GM18867 (cell line): ENCODE measurements at regions not wholly inside any gene's neighbourhood (a gene's known extent, or its start where the extent isn't known, plus 50 kb on each side); places are given as distances from the start of the nearest gene placed in this dataset.
A peak's percentile ranks its signal among the peaks of the same experiment; 100 is the strongest.

Source experiments
- ATAC-seq: cut with Tn5 transposase; IDR thresholded peaks from one replicate; pipeline ENCODE4 v1.9.1; 2021; ENCODE audit warnings: mild to moderate bottlenecking, moderate library complexity; ENCODE audit not compliant: unreplicated experiment

DNA sequence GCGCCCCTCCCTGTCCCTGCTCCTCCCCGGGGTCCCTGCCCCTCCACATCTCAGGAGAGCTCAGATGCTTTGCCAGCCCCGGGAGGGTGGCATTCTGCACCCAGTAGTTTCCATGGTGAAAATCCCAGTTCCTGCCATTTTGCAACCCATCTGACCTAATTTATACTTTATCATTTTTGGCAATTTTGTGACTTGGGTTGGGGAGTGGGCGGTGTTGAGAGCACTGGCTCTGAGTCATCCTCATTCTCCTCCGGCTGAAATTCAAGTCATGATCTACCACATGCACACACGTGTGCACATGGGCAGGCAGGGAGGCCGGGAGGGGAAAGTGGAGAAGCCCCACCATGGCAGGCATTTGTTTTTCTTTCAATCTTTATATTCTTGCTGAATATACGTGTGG is 208.6 kb downstream of the URI1 start:
- no peak for ATAC-seq

DNA sequence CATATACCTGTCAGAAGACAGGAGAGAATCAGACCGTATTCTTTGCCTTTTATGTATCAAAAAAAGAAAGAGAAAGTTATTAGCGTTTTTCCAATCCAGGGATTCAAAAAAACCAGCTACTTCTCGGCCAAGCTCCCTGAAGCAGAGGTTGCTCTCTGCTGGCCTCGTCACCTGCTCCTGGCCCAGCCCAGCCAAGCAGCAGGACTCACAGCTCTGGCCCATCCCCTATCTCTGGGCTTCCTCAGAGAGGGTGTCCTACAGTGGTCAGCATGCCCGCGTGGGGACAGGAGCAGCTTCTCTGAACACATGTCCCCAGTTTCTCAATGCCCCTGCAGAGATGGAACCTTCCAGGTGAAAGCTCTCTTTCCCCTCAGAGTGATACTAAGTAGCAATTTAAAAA is 209.0 kb downstream of the URI1 start:
- ATAC-seq, result no peak

DNA sequence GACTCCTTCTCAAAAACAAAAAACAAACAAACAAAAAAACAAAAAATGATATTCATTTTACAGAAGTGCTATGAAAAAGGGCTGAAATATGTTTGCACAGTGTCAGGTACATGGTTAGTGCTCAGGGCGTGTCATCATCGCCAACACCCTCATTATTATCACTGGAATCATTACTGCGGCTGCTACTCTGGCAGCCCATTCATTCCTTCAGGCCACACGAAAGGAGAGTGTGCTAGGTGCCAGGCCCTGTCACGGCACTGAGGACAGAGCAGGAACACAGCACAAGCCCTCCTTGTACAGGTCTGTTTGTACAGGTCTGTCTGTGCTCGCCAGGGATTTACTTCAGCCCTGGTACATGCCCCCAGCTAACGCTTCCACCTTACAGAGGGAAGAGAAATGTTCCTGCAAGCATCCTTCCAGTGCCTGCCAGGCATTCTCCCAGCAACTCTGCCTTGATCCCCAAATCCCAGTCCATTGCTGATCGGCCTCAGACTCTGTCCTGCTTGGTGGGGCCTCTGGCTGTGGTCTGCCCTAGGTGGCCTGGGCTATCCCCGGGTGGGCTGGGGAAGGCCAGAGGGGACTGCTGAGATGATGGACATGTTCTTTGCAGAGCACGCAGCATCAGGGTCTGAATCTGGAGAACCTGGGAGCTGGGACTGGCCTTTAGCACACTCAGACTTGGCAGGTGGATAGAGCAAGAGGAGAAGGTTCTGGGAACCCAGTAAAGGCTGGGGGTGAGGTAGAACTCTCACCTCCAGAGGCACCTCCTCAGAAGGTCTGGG is 210.7 kb downstream of the URI1 start:
- ATAC-seq, result no peak

DNA sequence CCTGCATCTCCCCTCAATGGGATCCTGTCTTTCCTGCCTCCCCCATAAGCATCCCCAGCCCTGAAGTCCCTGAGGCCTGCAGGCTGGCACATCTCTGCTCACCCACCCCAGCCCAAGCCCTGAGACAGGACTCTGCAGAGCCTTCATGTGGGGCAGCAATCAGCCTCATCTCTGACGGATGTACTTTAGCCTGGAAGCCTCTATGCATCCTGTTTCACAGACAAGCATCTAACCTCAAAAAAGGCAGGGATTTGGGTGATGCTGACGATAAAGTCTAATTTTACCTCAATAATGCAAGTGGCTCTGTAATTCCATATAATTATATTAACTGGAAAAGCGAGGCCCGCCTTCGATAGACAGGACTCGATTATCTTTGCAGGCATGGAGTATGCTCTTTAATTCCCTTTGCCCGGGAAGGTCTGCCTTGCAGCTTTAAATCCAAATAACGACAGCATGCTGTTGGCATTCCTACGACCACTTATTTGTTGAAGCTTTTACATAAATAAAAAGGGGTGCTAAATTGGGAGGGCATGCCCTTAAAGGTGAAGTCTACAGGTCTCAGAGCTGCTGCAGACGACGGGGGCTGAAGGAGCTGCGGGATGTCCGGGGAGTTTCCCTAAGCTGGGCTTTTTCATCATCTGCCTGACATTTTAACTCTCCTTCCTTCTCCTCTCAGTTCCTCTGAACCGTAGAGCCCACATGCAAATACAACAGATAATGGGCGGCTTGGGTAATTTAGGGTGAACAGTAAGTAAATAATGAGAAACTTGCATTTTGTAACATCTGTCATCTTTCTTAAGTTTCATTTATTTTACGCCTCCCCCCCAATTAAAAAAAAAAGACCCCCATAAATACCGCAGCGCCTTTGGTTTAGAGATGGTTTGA is 211.5 kb downstream of the URI1 start:
- peak; percentile 83 for ATAC-seq

DNA sequence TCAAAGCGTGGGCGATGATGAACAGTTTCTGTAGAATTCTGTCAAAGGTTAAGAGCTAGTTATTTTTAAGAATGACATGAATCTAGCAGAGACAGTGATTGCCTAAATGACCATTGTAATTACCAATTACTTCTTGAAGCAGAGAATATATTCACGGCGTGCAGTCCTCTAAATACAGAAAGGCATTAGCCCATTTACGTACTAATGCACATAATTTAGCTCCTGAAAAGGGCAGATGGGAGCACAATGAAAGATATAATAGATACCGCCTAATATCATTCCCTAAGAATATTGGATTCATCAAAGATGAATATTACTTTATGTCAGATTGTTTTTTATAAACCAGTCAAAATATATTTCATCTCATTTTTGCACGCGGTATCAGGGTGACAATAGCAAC is 212.4 kb downstream of the URI1 start:
- ATAC-seq, result no peak

DNA sequence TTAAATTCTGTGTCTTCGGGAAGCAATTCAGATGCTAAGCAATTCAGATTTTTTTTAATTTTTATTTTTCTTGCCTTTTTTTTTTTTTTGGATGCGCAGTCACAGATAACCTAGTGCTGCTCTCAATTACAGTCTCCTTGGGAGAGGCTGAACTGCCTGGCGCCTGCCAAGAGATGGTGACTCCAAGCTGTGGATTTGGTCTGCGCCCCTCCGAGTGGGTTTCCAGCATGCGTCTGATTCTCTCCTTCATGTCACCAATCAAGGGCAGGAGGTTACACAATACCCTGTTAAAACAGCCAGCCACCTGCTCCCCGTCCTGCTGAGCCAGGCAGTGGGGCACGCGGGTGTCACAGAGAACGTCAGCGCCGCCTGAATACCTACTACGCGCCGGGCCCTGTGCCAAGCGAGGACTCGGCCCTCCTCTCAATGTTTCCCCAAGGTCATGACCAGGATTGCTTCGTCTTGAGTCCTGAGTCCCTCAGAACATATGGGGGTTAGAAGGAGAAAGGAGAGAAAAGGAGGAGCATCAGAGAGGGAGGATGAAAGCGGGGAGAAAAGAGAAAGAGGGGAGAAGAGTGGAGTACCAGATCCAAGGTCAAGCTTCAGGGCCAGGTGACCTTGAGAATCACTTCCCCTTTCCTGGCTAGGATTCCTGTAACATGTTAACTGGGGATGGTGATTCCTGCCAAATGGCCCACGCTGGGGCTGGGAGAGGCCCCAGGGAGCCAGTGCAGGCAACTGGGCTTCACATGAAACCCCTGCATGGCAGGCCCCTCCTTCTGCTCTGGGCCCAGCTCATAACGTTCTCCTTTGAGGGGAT is 213.6 kb downstream of the URI1 start:
- no peak for ATAC-seq

DNA sequence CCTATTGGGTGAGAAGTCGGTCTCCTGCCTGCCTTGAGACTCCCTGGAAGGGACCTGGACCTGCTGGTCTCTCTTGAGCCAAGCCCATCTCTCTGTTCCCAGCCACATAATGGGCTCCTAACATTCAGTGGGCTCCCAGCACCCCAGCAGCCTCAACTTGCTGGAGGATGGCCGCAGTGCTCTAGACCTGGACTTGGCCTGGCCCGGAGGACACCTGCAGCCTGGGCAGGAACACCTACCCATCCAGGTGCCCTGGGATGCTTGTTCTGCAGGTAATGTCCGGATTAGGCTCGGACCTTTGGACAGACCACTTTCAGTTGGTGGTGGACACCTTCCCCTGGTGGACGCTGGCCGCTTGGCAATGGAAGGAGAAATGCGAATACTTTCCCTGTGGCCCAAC is 214.6 kb downstream of the URI1 start:
- ATAC-seq, result no peak

DNA sequence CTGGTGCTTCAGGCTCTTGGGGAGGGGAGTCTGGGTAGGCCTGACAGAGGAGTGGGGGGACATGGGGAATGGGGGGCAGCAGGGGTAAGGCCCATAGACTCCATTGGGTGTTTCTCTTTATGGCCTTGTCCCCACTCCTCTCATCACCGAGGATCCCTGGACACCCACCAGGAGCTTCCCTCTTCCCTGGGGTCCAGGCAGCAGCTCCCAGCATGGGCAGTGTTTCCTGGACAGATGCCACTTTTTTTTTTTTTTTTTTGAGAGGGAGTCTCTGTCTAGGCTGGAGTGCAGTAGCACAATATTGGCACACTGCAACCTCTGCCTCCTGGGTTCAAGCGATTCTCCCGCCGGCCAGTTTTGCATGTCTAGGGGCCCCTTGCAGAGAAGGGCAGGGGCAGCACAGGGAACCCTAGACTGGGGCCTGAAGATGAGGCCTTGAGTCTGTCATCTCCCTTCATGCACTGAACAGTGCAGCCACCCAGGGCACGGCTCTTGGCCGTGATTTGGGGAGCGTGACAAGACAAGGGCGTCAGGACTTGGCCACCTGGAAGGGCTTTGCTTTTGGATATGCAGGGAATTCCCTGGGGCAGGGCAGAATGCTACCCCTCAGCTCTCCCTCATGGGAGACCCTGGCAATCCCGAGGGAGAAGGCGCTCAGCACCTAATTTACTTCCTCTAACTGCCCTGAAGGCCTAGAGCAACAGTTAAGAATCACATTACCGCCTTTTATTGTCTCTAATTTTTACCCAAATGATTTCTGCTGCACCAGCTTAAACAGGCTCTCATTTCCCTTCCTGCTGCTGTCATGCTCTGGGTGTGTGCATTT is 213.9 kb upstream of the ZNF536 start:
- ATAC-seq, result no peak

DNA sequence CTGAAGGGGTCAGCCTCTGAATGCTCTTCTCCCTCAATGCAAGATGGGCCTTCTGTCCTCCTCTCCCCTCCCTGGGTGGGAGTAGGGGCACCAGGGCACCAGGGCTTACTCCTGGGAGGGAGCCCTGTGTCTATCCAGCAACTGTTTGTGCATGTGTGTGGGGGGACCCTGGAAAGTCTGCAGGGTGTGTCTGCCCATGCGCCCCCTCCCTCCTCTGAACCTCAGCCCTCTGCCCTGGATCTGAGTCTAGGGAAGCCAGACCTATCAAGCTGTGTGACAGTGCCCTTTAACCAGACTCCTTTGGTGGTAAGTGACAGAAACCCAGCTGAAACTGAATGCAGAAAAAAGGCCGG is 213.3 kb upstream of the ZNF536 start:
- ATAC-seq, result no peak

DNA sequence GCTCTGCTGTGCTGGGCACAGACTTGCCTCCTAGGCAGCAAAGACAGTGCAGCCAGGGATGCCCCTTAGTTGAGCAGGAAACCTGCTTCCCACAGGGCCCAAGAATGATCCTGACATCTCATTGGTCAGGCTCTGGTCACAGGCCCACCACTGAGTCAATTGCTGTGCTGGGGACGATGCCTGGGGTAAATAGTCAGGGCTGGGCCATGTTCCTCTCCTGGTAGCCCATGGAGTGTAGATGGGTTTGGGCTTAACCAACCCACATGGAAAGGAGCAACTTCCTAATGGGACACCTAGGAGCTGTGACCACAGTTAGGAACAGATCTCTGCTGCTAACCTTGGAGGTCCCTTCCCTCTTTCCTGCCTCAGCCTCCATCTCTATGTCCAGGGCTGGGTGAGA is 212.5 kb upstream of the ZNF536 start:
- no peak for ATAC-seq

DNA sequence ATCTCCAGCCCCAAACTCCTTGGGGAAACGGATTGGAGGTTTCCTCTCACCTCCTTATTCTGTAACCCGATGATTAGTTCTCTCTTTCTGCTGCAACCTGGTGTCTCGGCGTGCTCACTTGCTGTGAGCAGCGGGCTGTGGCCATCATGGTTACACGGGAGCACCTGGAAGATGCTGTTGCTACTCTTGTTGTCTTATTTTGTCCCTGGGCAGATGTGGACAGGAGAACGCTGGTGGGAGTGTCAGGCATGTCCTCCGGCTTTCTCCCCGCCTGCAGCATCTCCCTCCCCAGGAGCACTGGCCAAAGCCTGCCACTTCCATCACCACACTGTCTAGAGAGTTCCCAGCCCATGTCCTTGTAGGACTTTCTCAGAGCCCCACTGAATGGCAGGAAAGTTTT is 211.8 kb upstream of the ZNF536 start:
- ATAC-seq, result no peak

DNA sequence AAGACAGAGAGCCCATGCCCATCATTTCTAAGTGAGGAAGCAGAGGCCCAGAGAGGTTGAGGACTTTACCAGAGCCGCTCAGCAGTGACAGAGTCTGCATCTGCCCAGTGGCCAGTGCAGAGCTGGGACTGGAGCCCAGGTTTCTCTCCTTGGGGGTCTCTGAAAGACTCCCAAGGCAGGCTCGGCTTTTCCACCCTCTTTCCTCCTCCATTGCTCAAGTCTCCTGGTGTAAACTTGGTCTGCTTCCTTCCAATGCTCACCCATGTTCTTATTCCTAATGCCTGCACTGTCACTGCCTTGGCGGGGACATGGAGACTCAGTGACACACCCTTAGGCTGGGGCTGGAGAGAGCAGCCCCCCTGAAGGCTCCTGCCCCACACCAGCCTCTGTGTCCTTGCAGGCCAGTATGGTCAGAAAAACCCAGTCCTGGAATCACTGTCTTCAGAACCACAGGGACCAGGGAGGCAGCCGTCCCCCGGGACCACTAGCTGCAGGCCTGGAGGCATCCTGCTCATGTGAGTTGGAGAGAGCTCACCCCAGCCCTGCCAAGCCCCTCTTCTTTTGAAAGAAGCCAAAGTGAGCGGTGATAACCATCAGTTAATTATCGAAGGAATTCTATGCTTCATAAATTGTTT is 211.0 kb upstream of the ZNF536 start:
- no peak for ATAC-seq

DNA sequence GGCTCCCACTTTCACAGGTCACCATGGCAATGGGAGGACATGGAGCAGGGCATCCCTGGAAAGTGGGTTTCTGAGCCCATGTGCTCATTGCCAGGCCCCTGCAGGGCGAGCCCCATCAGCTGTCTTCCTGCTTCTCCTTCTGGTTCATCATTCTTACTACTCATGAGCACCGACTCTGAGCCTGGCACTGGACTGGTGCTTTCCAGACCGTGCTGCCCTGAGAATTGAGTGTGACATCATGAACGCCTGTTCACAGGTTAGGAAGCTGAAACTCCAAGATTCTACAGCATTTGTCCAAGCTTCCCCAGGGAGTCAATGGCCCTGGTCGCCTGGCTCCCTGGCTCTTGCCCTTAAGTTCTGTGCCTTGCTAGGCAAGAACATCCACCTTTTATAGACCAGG is 210.4 kb upstream of the ZNF536 start:
- ATAC-seq, result no peak

DNA sequence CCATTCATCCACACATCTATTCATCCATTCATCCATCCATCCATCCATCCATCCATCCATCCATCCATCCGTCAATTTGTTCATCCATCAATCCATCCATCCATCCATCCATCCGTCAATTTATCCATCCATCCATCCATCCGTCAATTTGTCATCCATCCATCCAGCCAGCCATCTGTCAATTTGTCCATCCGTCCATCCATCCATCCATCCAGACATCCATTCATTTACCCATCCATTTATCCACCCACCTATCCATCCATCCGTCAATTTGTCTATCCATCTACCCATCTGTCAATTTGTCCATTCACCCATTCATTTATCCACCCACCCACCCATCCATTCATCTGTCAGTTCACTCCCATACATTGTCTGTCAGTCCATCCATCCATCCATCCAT is 209.5 kb upstream of the ZNF536 start:
- ATAC-seq, result no peak

DNA sequence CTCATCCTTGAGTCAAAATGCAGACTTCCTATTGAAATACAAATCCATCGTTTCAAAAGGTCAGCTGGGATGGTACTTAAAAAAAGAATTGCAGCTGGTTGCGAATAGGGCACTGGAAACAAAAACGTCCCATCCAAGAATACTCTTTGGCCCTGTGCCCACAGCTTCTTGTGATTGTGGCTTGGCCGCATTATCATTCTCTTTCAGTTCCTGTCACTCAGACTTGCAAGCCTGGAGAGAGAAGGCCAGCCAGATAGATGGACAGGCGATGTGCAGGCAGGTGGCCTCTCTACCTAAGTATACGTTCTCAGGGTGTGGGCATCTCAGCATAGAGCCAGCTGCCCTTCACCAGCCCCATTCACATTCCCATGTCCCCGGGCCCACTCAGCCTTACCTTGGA is 208.5 kb upstream of the ZNF536 start:
- no peak for ATAC-seq

DNA sequence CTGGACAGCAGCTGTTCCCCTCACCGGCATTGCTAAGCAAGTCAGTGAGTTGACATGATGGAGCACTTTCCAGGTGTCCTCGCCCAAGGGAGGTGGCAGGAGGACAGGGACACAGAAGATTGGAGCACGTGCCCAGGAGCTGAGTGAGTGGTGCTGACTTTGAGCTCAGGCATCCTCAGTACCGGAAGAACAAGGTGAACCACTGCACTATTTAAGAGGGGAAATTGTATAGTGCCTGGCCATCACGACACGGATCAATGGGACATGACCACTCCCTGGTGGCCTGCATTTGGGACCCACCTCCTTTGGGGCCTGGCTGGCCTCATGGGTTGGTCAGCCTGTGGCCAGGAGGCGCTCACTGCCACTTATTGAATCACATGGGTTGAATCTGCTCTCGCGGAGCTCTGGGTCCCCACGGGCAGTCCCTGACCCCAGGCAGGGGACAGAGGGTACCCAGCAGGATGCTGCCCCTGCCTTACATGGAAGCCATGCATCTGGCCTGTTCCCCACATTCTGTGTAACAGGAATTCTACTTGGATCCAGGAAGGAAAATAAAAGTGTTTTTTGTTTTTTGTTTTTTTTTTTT is 206.9 kb upstream of the ZNF536 start:
- ATAC-seq, result no peak

DNA sequence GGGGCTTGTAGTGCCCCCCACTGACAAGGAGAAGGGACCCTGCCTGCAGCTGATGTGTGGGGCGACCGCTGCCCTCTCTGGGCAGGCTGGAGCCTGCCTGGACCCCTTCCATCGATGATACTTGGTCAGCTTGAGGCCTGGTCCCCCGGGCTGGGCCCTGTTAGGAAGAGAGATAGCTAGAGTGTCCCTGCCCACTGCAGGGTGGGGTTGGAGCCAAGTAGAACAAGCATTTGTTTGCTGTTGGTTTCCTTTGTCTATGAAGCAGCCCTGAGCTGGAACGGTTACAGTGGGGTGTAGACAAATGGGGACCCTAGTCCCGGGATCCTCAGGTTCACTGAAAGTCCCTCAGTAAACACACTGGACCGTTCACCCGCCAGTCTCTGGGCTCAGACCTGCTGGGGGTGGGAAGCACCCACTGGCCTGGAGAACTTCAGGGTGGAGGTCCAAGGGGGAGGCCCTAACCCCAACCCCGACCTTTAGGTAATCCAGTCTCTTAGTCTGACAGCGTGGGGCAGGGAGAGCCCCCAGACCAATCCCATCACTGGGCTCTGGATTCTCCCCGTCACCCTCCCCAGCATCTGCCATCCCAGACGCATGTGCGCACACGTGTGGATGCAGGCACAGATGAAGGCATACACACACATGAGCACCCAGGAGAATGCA is 204.8 kb upstream of the ZNF536 start:
- ATAC-seq, result no peak

DNA sequence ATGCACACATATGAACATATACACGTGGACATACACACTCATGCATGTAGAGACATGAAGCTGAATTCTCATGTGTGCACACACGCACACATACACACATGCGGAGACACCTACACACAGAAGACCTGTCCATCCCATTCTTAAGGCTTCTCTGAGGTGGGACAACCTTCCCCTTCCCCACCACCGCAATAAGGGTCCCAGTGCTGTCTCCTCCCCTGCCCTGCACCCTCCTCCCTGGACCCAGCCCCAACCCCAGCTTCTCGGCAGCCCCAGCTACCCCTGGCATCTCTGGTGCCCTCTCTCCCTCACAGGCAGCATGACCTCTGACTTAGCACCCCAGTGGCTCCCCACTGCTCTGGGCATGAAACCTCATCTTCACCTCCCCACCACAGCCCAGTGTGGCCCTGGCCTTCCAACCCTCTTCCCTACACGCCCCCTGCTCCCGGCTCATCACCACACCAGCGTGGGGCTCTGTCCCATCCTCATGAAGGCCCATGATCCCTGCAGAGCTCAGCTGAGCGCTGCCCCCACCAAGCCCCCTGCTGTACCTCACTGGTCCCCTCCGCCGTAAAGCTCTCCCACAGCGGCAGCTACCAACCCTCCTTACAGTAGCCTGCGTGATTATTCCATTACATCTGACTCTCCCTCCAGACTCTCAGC is 204.1 kb upstream of the ZNF536 start:
- ATAC-seq, result no peak

DNA sequence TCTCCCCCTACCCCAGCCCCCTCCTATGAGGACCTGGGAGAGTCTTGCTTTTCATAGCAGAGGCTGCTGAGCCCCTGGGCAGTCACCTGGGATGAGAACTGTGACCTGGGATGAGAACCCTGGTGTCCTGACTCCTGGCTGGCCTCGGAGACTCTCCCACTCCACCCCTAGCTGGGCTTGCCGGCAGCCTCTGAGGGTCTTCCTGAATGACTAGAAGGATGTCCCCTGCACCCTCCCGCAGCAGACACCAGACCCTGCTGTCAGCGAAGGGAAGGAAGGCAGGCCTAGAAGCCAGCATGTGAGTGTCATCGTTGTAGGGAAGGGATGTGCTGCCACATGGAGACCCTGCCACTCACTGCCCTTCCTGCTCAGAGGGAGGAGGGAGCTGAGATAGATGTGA is 203.4 kb upstream of the ZNF536 start:
- ATAC-seq, result no peak
